ENCODE measurements at regions not wholly inside any gene's neighbourhood (a gene's known extent, or its start where the extent isn't known, plus 50 kb on each side); places are given as distances from the start of the nearest gene placed in this dataset.

DNA sequence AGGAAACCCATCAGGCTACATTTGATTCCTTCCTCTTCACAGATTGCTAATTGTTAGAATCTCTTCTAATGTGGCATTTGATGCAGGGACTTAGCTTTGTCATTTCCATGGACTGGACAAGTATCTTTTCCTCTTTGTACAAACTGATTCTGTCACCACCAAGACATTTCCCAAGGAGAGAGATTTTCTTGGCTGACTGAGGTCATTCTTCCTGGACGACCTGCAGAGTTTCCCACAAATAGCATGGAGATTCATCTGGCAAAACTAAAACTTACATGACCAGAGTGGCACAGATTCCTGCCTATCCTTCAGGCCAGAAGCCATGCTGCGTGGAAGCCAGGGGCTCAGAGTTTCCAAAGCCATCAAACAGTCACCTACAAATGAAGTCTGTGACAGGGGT is 269.2 kb upstream of the LRTM1 start:
- TF ChIP-seq, protein P1, sequence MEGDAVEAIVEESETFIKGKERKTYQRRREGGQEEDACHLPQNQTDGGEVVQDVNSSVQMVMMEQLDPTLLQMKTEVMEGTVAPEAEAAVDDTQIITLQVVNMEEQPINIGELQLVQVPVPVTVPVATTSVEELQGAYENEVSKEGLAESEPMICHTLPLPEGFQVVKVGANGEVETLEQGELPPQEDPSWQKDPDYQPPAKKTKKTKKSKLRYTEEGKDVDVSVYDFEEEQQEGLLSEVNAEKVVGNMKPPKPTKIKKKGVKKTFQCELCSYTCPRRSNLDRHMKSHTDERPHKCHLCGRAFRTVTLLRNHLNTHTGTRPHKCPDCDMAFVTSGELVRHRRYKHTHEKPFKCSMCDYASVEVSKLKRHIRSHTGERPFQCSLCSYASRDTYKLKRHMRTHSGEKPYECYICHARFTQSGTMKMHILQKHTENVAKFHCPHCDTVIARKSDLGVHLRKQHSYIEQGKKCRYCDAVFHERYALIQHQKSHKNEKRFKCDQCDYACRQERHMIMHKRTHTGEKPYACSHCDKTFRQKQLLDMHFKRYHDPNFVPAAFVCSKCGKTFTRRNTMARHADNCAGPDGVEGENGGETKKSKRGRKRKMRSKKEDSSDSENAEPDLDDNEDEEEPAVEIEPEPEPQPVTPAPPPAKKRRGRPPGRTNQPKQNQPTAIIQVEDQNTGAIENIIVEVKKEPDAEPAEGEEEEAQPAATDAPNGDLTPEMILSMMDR (IDR thresholded peaks at IDR 0.05) = no peak
- no peak for TF ChIP-seq POLR2A (IDR thresholded peaks at IDR 0.05)
